SK-N-SH treated with all-trans-retinoic acid at 6 μM for 48 hours (cell line): ENCODE measurements at regions not wholly inside any gene's neighbourhood (a gene's known extent, or its start where the extent isn't known, plus 50 kb on each side); places are given as distances from the start of the nearest gene placed in this dataset.

ENCODE experiments used
- ATAC-seq: fragments of 200-7000 bp; cut with Tn5 transposase; 3 replicates; pipeline ENCODE4 v1.9.1; 2020; ENCODE audit warnings: mild to moderate bottlenecking, moderate library complexity
- ARNTL ChIP-seq: fragments of 450-650 bp; formaldehyde crosslinking; IDR thresholded peaks from 2 replicates; pipeline ENCODE4 v1.5.0; 2020; ENCODE audit warnings: low read depth, mild to moderate bottlenecking, moderate library complexity, borderline replicate concordance
- BACH2 ChIP-seq: fragments of 250-450 bp; sonication (Bioruptor Pico); IDR thresholded peaks from 2 replicates; pipeline ENCODE4 v1.9.0; 2021; ENCODE audit warnings: mild to moderate bottlenecking, borderline replicate concordance
- CREB5 ChIP-seq: fragments of 250-450 bp; sonication (Bioruptor Pico); IDR thresholded peaks from 2 replicates; pipeline ENCODE4 v1.5.1; 2020; ENCODE audit warnings: low read depth, mild to moderate bottlenecking, moderate library complexity
- CSDC2 ChIP-seq: fragments of 250-450 bp; sonication (Bioruptor Pico); IDR thresholded peaks from 2 replicates; pipeline ENCODE4 v1.5.0; 2020; ENCODE audit warnings: mild to moderate bottlenecking, moderate library complexity
- GLIS3 ChIP-seq: fragments of 250-450 bp; sonication (Bioruptor Pico); IDR thresholded peaks from 2 replicates; pipeline ENCODE4 v1.5.0; 2020; ENCODE audit warnings: mild to moderate bottlenecking, moderate library complexity
- ISL1 ChIP-seq: fragments of 250-450 bp; sonication (Bioruptor Pico); IDR thresholded peaks from 2 replicates; pipeline ENCODE4 v2.1.2; 2022; ENCODE audit warnings: mild to moderate bottlenecking, moderate library complexity
- OSR1 ChIP-seq: fragments of 250-450 bp; sonication (Bioruptor Pico); IDR thresholded peaks from 2 replicates; pipeline ENCODE4 v1.8.0; 2022; ENCODE audit warnings: moderate library complexity, mild to moderate bottlenecking, inconsistent platforms
- PATZ1 ChIP-seq: fragments of 250-450 bp; sonication (Bioruptor Pico); IDR thresholded peaks from 2 replicates; pipeline ENCODE4 v1.8.0; 2020; ENCODE audit warnings: mild to moderate bottlenecking, moderate library complexity, borderline replicate concordance
- PPARA ChIP-seq: fragments of 250-450 bp; sonication (Bioruptor Pico); IDR thresholded peaks from 2 replicates; pipeline ENCODE4 v1.5.0; 2020; ENCODE audit warnings: mild to moderate bottlenecking, borderline replicate concordance
- RARB ChIP-seq: fragments of 250-450 bp; sonication (Bioruptor Pico); IDR thresholded peaks from 2 replicates; pipeline ENCODE4 v1.8.0; 2021; ENCODE audit warnings: mild to moderate bottlenecking, moderate library complexity
- SNAI2 ChIP-seq: fragments of 250-450 bp; sonication (Bioruptor Pico); IDR thresholded peaks from 2 replicates; pipeline ENCODE4 v1.5.0; 2020; ENCODE audit warnings: mild to moderate bottlenecking, moderate library complexity
- TOX ChIP-seq: fragments of 250-450 bp; sonication (Bioruptor Pico); IDR thresholded peaks from 2 replicates; pipeline ENCODE4 v1.8.0; 2021; ENCODE audit warnings: mild to moderate bottlenecking, moderate library complexity, borderline replicate concordance
- TSHZ2 ChIP-seq: fragments of 250-450 bp; sonication (Bioruptor Pico); IDR thresholded peaks from 2 replicates; pipeline ENCODE4 v1.5.0; 2020; ENCODE audit warnings: mild to moderate bottlenecking, moderate library complexity
- ZC3H10 ChIP-seq: fragments of 250-450 bp; sonication (Bioruptor Pico); IDR thresholded peaks from 2 replicates; pipeline ENCODE4 v1.5.1; 2021; ENCODE audit warnings: mild to moderate bottlenecking, moderate library complexity
- ZFP3 ChIP-seq: fragments of 250-450 bp; sonication (Bioruptor Pico); IDR thresholded peaks from 2 replicates; pipeline ENCODE4 v1.5.0; 2020; ENCODE audit warnings: mild to moderate bottlenecking, moderate library complexity
- ZFP30 ChIP-seq: fragments of 450-650 bp; formaldehyde crosslinking; IDR thresholded peaks from 2 replicates; pipeline ENCODE4 v1.5.0; 2022; ENCODE audit warnings: mild to moderate bottlenecking, moderate library complexity
- ZNF565 ChIP-seq: fragments of 450-650 bp; formaldehyde crosslinking; conservative IDR thresholded peaks from 2 replicates; pipeline ENCODE4 v1.5.0; 2020; ENCODE audit warnings: low read depth, mild to moderate bottlenecking, moderate library complexity
- ZNF70 ChIP-seq: fragments of 450-650 bp; formaldehyde crosslinking; IDR thresholded peaks from 2 replicates; pipeline ENCODE4 v1.5.0; 2020; ENCODE audit warnings: mild to moderate bottlenecking, moderate library complexity
- TF ChIP-seq, protein P1 (sequence below): fragments of 250-450 bp; sonication (Bioruptor Pico); IDR thresholded peaks from 2 replicates; pipeline ENCODE4 v1.5.1; 2021; ENCODE audit warnings: mild to moderate bottlenecking, moderate library complexity

GRCh38 chr5:126067404-126067803 is 355.8 kb upstream of the GRAMD2B start (continued):
- TF ChIP-seq, protein P1, sequence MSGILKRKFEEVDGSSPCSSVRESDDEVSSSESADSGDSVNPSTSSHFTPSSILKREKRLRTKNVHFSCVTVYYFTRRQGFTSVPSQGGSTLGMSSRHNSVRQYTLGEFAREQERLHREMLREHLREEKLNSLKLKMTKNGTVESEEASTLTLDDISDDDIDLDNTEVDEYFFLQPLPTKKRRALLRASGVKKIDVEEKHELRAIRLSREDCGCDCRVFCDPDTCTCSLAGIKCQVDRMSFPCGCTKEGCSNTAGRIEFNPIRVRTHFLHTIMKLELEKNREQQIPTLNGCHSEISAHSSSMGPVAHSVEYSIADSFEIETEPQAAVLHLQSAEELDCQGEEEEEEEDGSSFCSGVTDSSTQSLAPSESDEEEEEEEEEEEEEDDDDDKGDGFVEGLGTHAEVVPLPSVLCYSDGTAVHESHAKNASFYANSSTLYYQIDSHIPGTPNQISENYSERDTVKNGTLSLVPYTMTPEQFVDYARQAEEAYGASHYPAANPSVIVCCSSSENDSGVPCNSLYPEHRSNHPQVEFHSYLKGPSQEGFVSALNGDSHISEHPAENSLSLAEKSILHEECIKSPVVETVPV (CRISPR knock-in tag): no peak

DNA sequence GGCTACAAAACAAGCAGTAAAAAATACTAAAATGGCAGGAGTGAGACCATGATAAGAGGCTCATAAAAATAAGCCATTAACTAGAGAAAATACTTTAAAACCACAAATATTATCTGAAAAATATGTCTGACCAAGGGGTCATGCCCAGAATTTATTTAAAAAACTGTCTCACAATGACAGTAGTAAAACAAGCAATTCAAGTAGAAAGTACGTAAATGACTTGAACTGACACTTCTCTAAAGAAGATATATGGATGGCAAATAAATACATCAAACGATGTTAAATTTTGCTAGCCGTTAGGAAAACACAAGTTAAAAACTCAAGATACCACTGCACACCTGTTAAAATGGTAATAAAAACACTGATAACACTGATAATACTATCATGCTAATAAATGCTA is 353.9 kb upstream of the GRAMD2B start:
- ATAC-seq: no peak
- TF ChIP-seq RARB (CRISPR knock-in tag) (no peak), CREB5 (CRISPR knock-in tag) (no peak), PATZ1 (CRISPR knock-in tag) (no peak)

DNA sequence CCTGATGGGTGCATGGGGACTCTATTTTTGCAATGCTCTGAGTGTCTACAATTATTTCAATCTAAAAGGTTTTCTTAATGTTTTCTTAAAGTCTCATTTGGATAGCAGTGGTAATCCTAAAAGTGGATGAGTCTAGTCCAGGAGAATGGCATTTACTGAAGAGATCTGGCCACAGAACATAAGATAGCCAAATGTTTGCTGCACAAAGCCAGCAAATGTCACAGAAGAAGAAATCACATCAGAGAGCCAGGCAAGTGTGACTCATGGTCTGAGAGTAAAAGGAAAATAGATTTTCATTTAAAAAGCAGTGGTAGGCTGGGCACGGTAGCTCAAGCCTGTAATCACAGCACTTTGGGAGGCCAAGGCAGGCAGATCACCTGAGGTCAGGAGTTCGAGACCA is 352.7 kb upstream of the GRAMD2B start:
- ATAC-seq: no peak
- no peak for TF ChIP-seq CREB5 (CRISPR knock-in tag)
- TF ChIP-seq SNAI2 (CRISPR knock-in tag): no peak
- TF ChIP-seq PPARA (CRISPR knock-in tag): no peak
- no peak for TF ChIP-seq ARNTL (CRISPR knock-in tag)
- no peak for TF ChIP-seq ZNF565
- TF ChIP-seq RARB (CRISPR knock-in tag): no peak
- no peak for TF ChIP-seq OSR1
- no peak for TF ChIP-seq PATZ1 (CRISPR knock-in tag)
- TF ChIP-seq ZC3H10 (CRISPR knock-in tag): no peak
- TF ChIP-seq ISL1 (CRISPR knock-in tag): no peak
- TF ChIP-seq BACH2 (CRISPR knock-in tag): no peak
- no peak for TF ChIP-seq GLIS3
- TF ChIP-seq TSHZ2: no peak
- TF ChIP-seq CSDC2 (CRISPR knock-in tag): no peak
- no peak for TF ChIP-seq ZNF70 (CRISPR knock-in tag)

- no peak for ATAC-seq
- TF ChIP-seq ZFP3 (CRISPR knock-in tag) (no peak), TOX (CRISPR knock-in tag) (no peak), SNAI2 (CRISPR knock-in tag) (no peak), ZC3H10 (CRISPR knock-in tag) (no peak), ZFP30 (CRISPR knock-in tag) (no peak), CREB5 (CRISPR knock-in tag) (no peak), PPARA (CRISPR knock-in tag) (no peak), OSR1 (no peak), RARB (CRISPR knock-in tag) (no peak)
- TF ChIP-seq, protein P1 (CRISPR knock-in tag): no peak
These were observed 348.7 kb upstream of the GRAMD2B start for GRCh38 chr5:126074538-126074937.
